ENCODE measurements at regions not wholly inside any gene's neighbourhood (a gene's known extent, or its start where the extent isn't known, plus 50 kb on each side); places are given as distances from the start of the nearest gene placed in this dataset.

- ChIA-PET CTCF (ENCODE audit: low intra/inter-chr PET ratio, low total read pairs) (no interaction called here), POLR2A (no interaction called here)
- DNase-seq (ENCODE audit: low spot score): no peak
Measured at GRCh38 chr2:217289177-217289906, 429.5 kb upstream of the TNP1 start.

GRCh38 chr2:217288472-217289063, 428.7 kb upstream of the TNP1 start:
- FAIRE-seq (no peak), DNase-seq (ENCODE audit: low spot score) (no peak), ATAC-seq (no peak)
- H4K20me1 ChIP-seq (ENCODE audit: insufficient read depth, low read length): no peaks in the 10 kb centered on the region
- H3K4me1 ChIP-seq (ENCODE audit: insufficient read depth, low read length): no peaks in the 10 kb centered on the region
- CTCF ChIA-PET (ENCODE audit: low intra/inter-chr PET ratio, low total read pairs): no interaction called here
- no peaks in the 10 kb centered on the region for H3K79me2 ChIP-seq (ENCODE audit: insufficient read depth, low read length)
- no peak for TF ChIP-seq TBP (CRISPR knock-in tag; IDR thresholded peaks at IDR 0.05)
- TF ChIP-seq RAD51 (IDR thresholded peaks at IDR 0.05; ENCODE audit: borderline replicate concordance): peak; percentile 86
- no peak for TF ChIP-seq CBFB (CRISPR knock-in tag; IDR thresholded peaks at IDR 0.05)
- TF ChIP-seq USF2 (IDR thresholded peaks at IDR 0.05; ENCODE audit: low read depth, low read length): peak; percentile 72
- no peak for TF ChIP-seq USF2 (CRISPR knock-in tag; IDR thresholded peaks at IDR 0.05; ENCODE audit: borderline replicate concordance)
- no peak for TF ChIP-seq ZNF230 (CRISPR knock-in tag; IDR thresholded peaks at IDR 0.05)
- WGBS (ENCODE audit: low lambda C conversion rate): 32% methylated on average over 3 of the region's 3 CpGs
- H3K4me2 ChIP-seq (ENCODE audit: low read depth, low read length): no peak overlapping the region
- H3K4me3 ChIP-seq (replicated peaks in 1 of 3; ENCODE audit: insufficient read depth in 1 of 3, low read depth in 2 of 3, low read length in 3 of 3): no peak overlapping the region
- in situ Hi-C loops (cut with HindIII; ENCODE audit: extremely low pct_ligation_motif_present, low pct_unique_long_range_greater_than_20kb): no loop called here
- H3K9me3 ChIP-seq (ENCODE audit: low read length): no peaks in the 10 kb centered on the region
- peaks cover 0 to 3% of the 10 kb centered on the region in 2 experiments; a peak in 1 of 5 replicates for H3K27me3 ChIP-seq (ENCODE audit: control insufficient read depth in 1 of 2, insufficient read depth in 2 of 2, low read length in 2 of 2)
- no peak overlapping the region for H3K9ac ChIP-seq (ENCODE audit: insufficient read depth, low read depth, low read length)
- H3K36me3 ChIP-seq (replicated peaks in 1 of 2; ENCODE audit: control insufficient read depth in 1 of 2, insufficient read depth in 2 of 2, low read length in 2 of 2): no peaks in the 10 kb centered on the region
- no TSS peak for BruUV-seq (replicated peaks)
- POLR2A ChIA-PET: no interaction called here
- H3K27ac ChIP-seq (ENCODE audit: extremely low read length, insufficient read depth, low read length): no peak overlapping the region
- intact Hi-C loops (cut with micrococcal nuclease; ENCODE audit: unreplicated experiment): no loop called here
- H2AFZ ChIP-seq (ENCODE audit: low read length): no peak overlapping the region

More at GRCh38 chr2:217289177-217289906, 429.5 kb upstream of the TNP1 start:
- H3K36me3 ChIP-seq (replicated peaks in 1 of 2; ENCODE audit: control insufficient read depth in 1 of 2, insufficient read depth in 2 of 2, low read length in 2 of 2): no peaks in the 10 kb centered on the region
- ATAC-seq: no peak
- H3K4me1 ChIP-seq (ENCODE audit: insufficient read depth, low read length): no peaks in the 10 kb centered on the region
- no peaks in the 10 kb centered on the region for H3K9me3 ChIP-seq (ENCODE audit: low read length)
- H3K4me2 ChIP-seq (ENCODE audit: low read depth, low read length): no peak overlapping the region
- intact Hi-C loops (cut with micrococcal nuclease; ENCODE audit: unreplicated experiment) (no loop called here), in situ Hi-C loops (cut with HindIII; ENCODE audit: extremely low pct_ligation_motif_present, low pct_unique_long_range_greater_than_20kb) (no loop called here)
- 9% methylated on average over 2 of the region's 2 CpGs for WGBS (ENCODE audit: low lambda C conversion rate)
- TF ChIP-seq KAT8 (CRISPR knock-in tag; IDR thresholded peaks at IDR 0.05): no peak
- TF ChIP-seq KLF13 (CRISPR knock-in tag; IDR thresholded peaks at IDR 0.05): no peak
- TF ChIP-seq TARDBP (CRISPR knock-in tag; IDR thresholded peaks at IDR 0.05): no peak
- no peak for TF ChIP-seq NFE2L2 (IDR thresholded peaks at IDR 0.05; ENCODE audit: low read length)
- no peak for TF ChIP-seq ZNF713 (CRISPR knock-in tag; IDR thresholded peaks at IDR 0.05)
- TF ChIP-seq ZNF776 (CRISPR knock-in tag; IDR thresholded peaks at IDR 0.05): no peak
- TF ChIP-seq FOXK2 (IDR thresholded peaks at IDR 0.05): no peak
- no peak for TF ChIP-seq ZZZ3 (CRISPR knock-in tag; IDR thresholded peaks at IDR 0.05; ENCODE audit: borderline replicate concordance)
- TF ChIP-seq RELA (CRISPR knock-in tag; IDR thresholded peaks at IDR 0.05): no peak
- no peak for TF ChIP-seq ZNF101 (CRISPR knock-in tag; IDR thresholded peaks at IDR 0.05; ENCODE audit: borderline replicate concordance, low read depth)
- no peak for TF ChIP-seq ATRX (CRISPR knock-in tag; IDR thresholded peaks at IDR 0.05; ENCODE audit: borderline replicate concordance)
- no peak for TF ChIP-seq ZNF558 (CRISPR knock-in tag; IDR thresholded peaks at IDR 0.05; ENCODE audit: borderline replicate concordance)
- FAIRE-seq: no peak
- no peak overlapping the region for H3K9ac ChIP-seq (ENCODE audit: insufficient read depth, low read depth, low read length)
- no peak overlapping the region for H3K27ac ChIP-seq (ENCODE audit: extremely low read length, insufficient read depth, low read length)
- H2AFZ ChIP-seq (ENCODE audit: low read length): no peak overlapping the region
- H3K4me3 ChIP-seq (replicated peaks in 1 of 3; ENCODE audit: insufficient read depth in 1 of 3, low read depth in 2 of 3, low read length in 3 of 3): no peak overlapping the region
- BruUV-seq (replicated peaks): no TSS peak
- no peaks in the 10 kb centered on the region for H3K79me2 ChIP-seq (ENCODE audit: insufficient read depth, low read length)
- peaks cover 0 to 3% of the 10 kb centered on the region in 2 experiments; a peak in 1 of 5 replicates for H3K27me3 ChIP-seq (ENCODE audit: control insufficient read depth in 1 of 2, insufficient read depth in 2 of 2, low read length in 2 of 2)
- H4K20me1 ChIP-seq (ENCODE audit: insufficient read depth, low read length): no peaks in the 10 kb centered on the region
